Adrenal gland (tissue), 5 donors: ENCODE measurements at regions not wholly inside any gene's neighbourhood (a gene's known extent, or its start where the extent isn't known, plus 50 kb on each side); places are given as distances from the start of the nearest gene placed in this dataset.

ENCODE experiments used
- CTCF ChIP-seq, 6 experiments: fragments of 450-650 bp in 4 of 6; fragments of 200-600 bp in 2 of 6; sonication (generic) in 1 of 6; IDR thresholded peaks; 1 replicate in 5 of 6; 2 replicates in 1 of 6; pipeline versions ENCODE4 v1.5.1 to v1.8.0; 2016 to 2021; ENCODE audit warnings: antibody characterized with exemption in 6 of 6, mild to moderate bottlenecking in 2 of 6, moderate library complexity in 1 of 6
- POLR2A ChIP-seq, 2 donors: fragments of 450-650 bp; IDR thresholded peaks; one replicate each; pipeline ENCODE4 v1.6.1; 2017; ENCODE audit warnings: antibody characterized with exemption in 2 of 2, mild to moderate bottlenecking in 2 of 2, moderate library complexity in 1 of 2
- donor health status: DM: no; HTN: no; CAD: no.

DNA sequence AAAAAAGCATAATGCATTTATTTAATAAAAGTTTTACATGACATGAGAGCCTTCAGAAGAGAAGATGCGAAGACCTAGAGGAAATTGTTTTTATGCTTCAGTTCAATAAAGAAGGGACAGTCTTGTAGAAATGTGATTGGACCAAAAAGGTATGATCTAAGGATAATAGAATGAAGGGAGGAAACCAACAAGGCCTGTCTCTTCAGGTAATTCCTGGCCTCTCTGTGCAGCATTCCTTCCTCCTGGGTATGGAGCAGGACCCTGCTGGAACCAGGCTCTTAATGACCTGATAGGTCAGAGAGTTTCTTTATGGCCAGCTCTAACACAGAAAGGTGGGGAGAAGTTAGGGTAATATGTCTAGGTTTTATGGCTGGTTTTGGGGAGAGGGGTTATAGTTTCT, 162.8 kb upstream of the HEY2 start:
- TF ChIP-seq CTCF (IDR thresholded peaks at IDR 0.05) (no peak), POLR2A (IDR thresholded peaks at IDR 0.05) (no peak)
